Smooth muscle cell (in vitro differentiated cells): ENCODE measurements at regions not wholly inside any gene's neighbourhood (a gene's known extent, or its start where the extent isn't known, plus 50 kb on each side); places are given as distances from the start of the nearest gene placed in this dataset.
A peak's percentile ranks its signal among the peaks of the same experiment; 100 is the strongest.

ENCODE experiments used
- DNase-seq: peaks from one replicate; lab custom pipeline; 2025; ENCODE audit not compliant: unreplicated experiment; lab: John Stamatoyannopoulos, UW
- H2AFZ ChIP-seq: fragments of 200-600 bp; sonication (generic); 2 replicates; pipeline ENCODE4 v1.6.0; 2016; ENCODE audit warnings: antibody characterized with exemption, low read depth, mild to moderate bottlenecking
- H3F3A ChIP-seq: fragments of 200-600 bp; sonication (generic); 2 replicates; pipeline ENCODE4 v1.6.0; 2017; ENCODE audit warnings: antibody characterized with exemption, low read depth
- H3K27ac ChIP-seq: fragments of 200-600 bp; sonication (generic); 2 replicates; pipeline ENCODE4 v1.5.1; 2016; ENCODE audit warnings: low read depth, mild to moderate bottlenecking
- H3K27me3 ChIP-seq: fragments of 200-600 bp; sonication (generic); 2 replicates; pipeline ENCODE4 v1.6.1; 2016; ENCODE audit warnings: low read depth, mild to moderate bottlenecking
- H3K36me3 ChIP-seq: fragments of 200-600 bp; sonication (generic); 2 replicates; pipeline ENCODE4 v1.5.1; 2016; ENCODE audit warnings: low read depth
- H3K4me1 ChIP-seq: fragments of 200-600 bp; sonication (generic); 2 replicates; pipeline ENCODE4 v1.5.1; 2016; ENCODE audit warnings: low read depth
- H3K4me2 ChIP-seq: fragments of 200-600 bp; sonication (generic); 2 replicates; pipeline ENCODE4 v1.6.0; 2016; ENCODE audit warnings: mild to moderate bottlenecking
- H3K4me3 ChIP-seq: fragments of 200-600 bp; sonication (generic); 2 replicates; pipeline ENCODE4 v1.5.1; 2016; ENCODE audit warnings: mild to moderate bottlenecking
- H3K79me2 ChIP-seq: fragments of 200-600 bp; sonication (generic); 2 replicates; pipeline ENCODE4 v1.6.0; 2016; ENCODE audit warnings: low read depth, mild to moderate bottlenecking
- H3K9ac ChIP-seq: fragments of 200-600 bp; sonication (generic); 2 replicates; pipeline ENCODE4 v1.6.0; 2016; ENCODE audit warnings: low read depth
- H3K9me3 ChIP-seq: fragments of 200-600 bp; sonication (generic); replicated peaks from 2 replicates; pipeline ENCODE4 v1.5.1; 2016; ENCODE audit warnings: low read depth
- H4K20me1 ChIP-seq: fragments of 200-600 bp; sonication (generic); 2 replicates; pipeline ENCODE4 v1.6.0; 2016; ENCODE audit warnings: low read depth
- CTCF ChIP-seq: fragments of 200-600 bp; sonication (generic); IDR thresholded peaks from 2 replicates; pipeline ENCODE4 v1.5.1; 2017; ENCODE audit warnings: borderline replicate concordance, mild to moderate bottlenecking, antibody characterized with exemption; ENCODE audit not compliant: insufficient read depth, poor library complexity, severe bottlenecking
- WGBS: methylation state at CpG from one replicate; pipeline ENCODE4 v1.1.7; 2016; ENCODE audit warnings: low lambda C conversion rate; 5-methylcytosine and 5-hydroxymethylcytosine counted together

GRCh38 chr3:124609402-124609801, 120.8 kb upstream of the UMPS start:
- Histone ChIP-seq H3F3A (no peaks in the 10 kb centered on the region), H2AFZ (no peak overlapping the region), H4K20me1 (peaks cover 7% of the 10 kb centered on the region), H3K27ac (peak overlapping the region; percentile 66), H3K9me3 (no peaks in the 10 kb centered on the region), H3K4me3 (no peak overlapping the region), H3K4me1 (peaks cover 5% of the 10 kb centered on the region), H3K9ac (no peak overlapping the region), H3K27me3 (no peaks in the 10 kb centered on the region), H3K36me3 (no peaks in the 10 kb centered on the region), H3K79me2 (peaks cover 33% of the 10 kb centered on the region), H3K4me2 (peak overlapping the region; percentile 62)
- TF ChIP-seq CTCF = no peak
- no peak for DNase-seq
- WGBS = 20% methylated on average over 3 of the region's 3 CpGs

- Histone ChIP-seq H2AFZ (no peak overlapping the region), H3K9ac (no peak overlapping the region), H3K27ac (peak overlapping the region; percentile 66), H3K27me3 (no peaks in the 10 kb centered on the region), H3K36me3 (no peaks in the 10 kb centered on the region), H4K20me1 (peaks cover 3% of the 10 kb centered on the region), H3K79me2 (peaks cover 33% of the 10 kb centered on the region), H3F3A (no peaks in the 10 kb centered on the region), H3K4me2 (no peak overlapping the region), H3K4me1 (peaks cover 5% of the 10 kb centered on the region), H3K4me3 (no peak overlapping the region), H3K9me3 (no peaks in the 10 kb centered on the region)
- DNase-seq = no peak
- 77% methylated on average over 1 of the region's 1 CpG for WGBS
- no peak for TF ChIP-seq CTCF
Measured at GRCh38 chr3:124610130-124610529, 120.1 kb upstream of the UMPS start.

- H2AFZ ChIP-seq = no peak overlapping the region
- peaks cover 3% of the 10 kb centered on the region for H4K20me1 ChIP-seq
- no peaks in the 10 kb centered on the region for H3K27me3 ChIP-seq
- no peak overlapping the region for H3K27ac ChIP-seq
- H3K36me3 ChIP-seq = no peaks in the 10 kb centered on the region
- H3K9ac ChIP-seq = no peak overlapping the region
- H3K4me2 ChIP-seq = no peak overlapping the region
- no peak for DNase-seq
- no peaks in the 10 kb centered on the region for H3K9me3 ChIP-seq
- 74% methylated on average over 4 of the region's 4 CpGs for WGBS
- H3K4me1 ChIP-seq = peaks cover 5% of the 10 kb centered on the region
- H3K4me3 ChIP-seq = no peak overlapping the region
- H3K79me2 ChIP-seq = peaks cover 26% of the 10 kb centered on the region
- TF ChIP-seq CTCF = no peak
- no peaks in the 10 kb centered on the region for H3F3A ChIP-seq
Measured at GRCh38 chr3:124611520-124611919, 118.7 kb upstream of the UMPS start.

GRCh38 chr3:124615896-124616543, 114.2 kb upstream of the UMPS start:
- H3K79me2 ChIP-seq = peaks cover 35% of the 10 kb centered on the region
- H3K27me3 ChIP-seq = no peaks in the 10 kb centered on the region
- H4K20me1 ChIP-seq = no peaks in the 10 kb centered on the region
- no peak overlapping the region for H2AFZ ChIP-seq
- no peak for DNase-seq
- no peak overlapping the region for H3K4me2 ChIP-seq
- no peak overlapping the region for H3K9ac ChIP-seq
- peaks cover 13% of the 10 kb centered on the region for H3F3A ChIP-seq
- TF ChIP-seq CTCF = no peak
- no peaks in the 10 kb centered on the region for H3K4me1 ChIP-seq
- 79% methylated on average over 1 of the region's 1 CpG for WGBS
- H3K9me3 ChIP-seq = no peaks in the 10 kb centered on the region
- H3K4me3 ChIP-seq = no peak overlapping the region
- H3K27ac ChIP-seq = no peak overlapping the region
- no peaks in the 10 kb centered on the region for H3K36me3 ChIP-seq
